ENCODE measurements at regions not wholly inside any gene's neighbourhood (a gene's known extent, or its start where the extent isn't known, plus 50 kb on each side); places are given as distances from the start of the nearest gene placed in this dataset.

DNA sequence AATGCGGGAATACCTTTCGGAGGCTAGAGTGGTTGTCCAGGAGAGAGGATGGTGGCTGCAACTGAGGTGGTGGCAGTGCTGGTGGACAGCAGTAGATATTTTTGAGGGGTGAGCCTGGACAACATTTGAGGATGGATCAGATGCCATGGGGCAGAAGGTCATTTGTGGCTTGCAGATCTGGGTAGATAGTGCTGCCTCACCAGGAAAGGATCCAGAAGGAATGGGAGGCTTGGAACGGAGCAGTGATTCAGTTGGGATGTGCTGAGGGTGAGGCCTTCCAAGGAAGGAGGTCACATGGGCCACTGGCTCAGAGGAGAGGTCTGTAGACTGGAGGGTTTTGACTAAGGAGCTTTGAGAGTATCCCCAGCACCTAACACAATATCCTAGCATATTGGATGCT lies 110.8 kb upstream of the KAZN start:
- Histone ChIP-seq H3K4me1 (ENCODE audit: insufficient read depth, low read length, poor library complexity, severe bottlenecking) (no peaks in the 10 kb centered on the region), H3K4me3 (ENCODE audit: low read depth, low read length, poor library complexity, severe bottlenecking) (no peak overlapping the region), H3K36me3 (ENCODE audit: insufficient read depth, low read length, poor library complexity, severe bottlenecking) (no peaks in the 10 kb centered on the region), H3K9me3 (ENCODE audit: low read depth, low read length, poor library complexity, severe bottlenecking) (no peaks in the 10 kb centered on the region), H3K27ac (ENCODE audit: low read depth, low read length, poor library complexity, severe bottlenecking) (no peak overlapping the region), H3K27me3 (replicated peaks; ENCODE audit: insufficient read depth, low read depth, low read length, poor library complexity) (no peaks in the 10 kb centered on the region)
- POLR2A ChIA-PET (ENCODE audit: low non-redundant PET) = no interaction called here
- CTCF ChIA-PET = no interaction called here
- TF ChIP-seq EZH2 (IDR thresholded peaks at IDR 0.05; ENCODE audit: borderline replicate concordance, low read depth, low read length, poor library complexity, severe bottlenecking) (no peak), CTCF (conservative IDR thresholded peaks at IDR 0.05; ENCODE audit: low read depth, low read length) (no peak)
- DNase-seq (ENCODE audit: low spot score) = no peak
- intact Hi-C loops (cut with micrococcal nuclease; ENCODE audit: unreplicated experiment) = no loop called here
- no TSS peak for BruUV-seq (replicated peaks)

DNA sequence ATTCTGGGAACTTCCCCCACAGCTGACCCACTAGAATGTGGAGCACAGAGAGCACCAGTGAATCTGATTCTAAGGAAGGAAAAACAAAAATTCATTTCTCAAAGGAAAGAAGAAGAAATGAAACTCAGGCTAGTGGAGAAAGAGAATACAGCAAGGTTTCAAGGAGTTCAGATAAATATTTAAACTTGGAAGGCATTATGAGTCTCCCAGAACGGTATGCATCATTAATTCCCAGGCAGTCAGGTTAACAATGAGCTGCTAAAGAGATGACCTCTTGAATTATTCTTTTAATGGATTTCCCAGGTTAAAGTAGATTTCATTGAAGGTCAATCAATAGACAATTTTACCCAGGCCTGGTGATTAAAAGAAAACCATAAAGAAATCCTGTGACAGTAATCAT lies 103.6 kb upstream of the KAZN start:
- Histone ChIP-seq H3K4me1 (ENCODE audit: insufficient read depth, low read length, poor library complexity, severe bottlenecking) (peaks cover 22% of the 10 kb centered on the region), H3K9me3 (ENCODE audit: low read depth, low read length, poor library complexity, severe bottlenecking) (no peaks in the 10 kb centered on the region), H3K27me3 (replicated peaks; ENCODE audit: insufficient read depth, low read depth, low read length, poor library complexity) (no peaks in the 10 kb centered on the region), H3K36me3 (ENCODE audit: insufficient read depth, low read length, poor library complexity, severe bottlenecking) (no peaks in the 10 kb centered on the region), H3K4me3 (ENCODE audit: low read depth, low read length, poor library complexity, severe bottlenecking) (no peak overlapping the region), H3K27ac (ENCODE audit: low read depth, low read length, poor library complexity, severe bottlenecking) (no peak overlapping the region)
- CTCF ChIA-PET = no interaction called here
- intact Hi-C loops (cut with micrococcal nuclease; ENCODE audit: unreplicated experiment) = no loop called here
- TF ChIP-seq CTCF (conservative IDR thresholded peaks at IDR 0.05; ENCODE audit: low read depth, low read length) (no peak), EZH2 (IDR thresholded peaks at IDR 0.05; ENCODE audit: borderline replicate concordance, low read depth, low read length, poor library complexity, severe bottlenecking) (no peak)
- BruUV-seq (replicated peaks) = no TSS peak
- POLR2A ChIA-PET (ENCODE audit: low non-redundant PET) = no interaction called here
- DNase-seq (ENCODE audit: low spot score) = no peak

GRCh38 chr1:14495381-14495780 lies 103.1 kb upstream of the KAZN start:
- TF ChIP-seq CTCF (conservative IDR thresholded peaks at IDR 0.05; ENCODE audit: low read depth, low read length) (no peak), EZH2 (IDR thresholded peaks at IDR 0.05; ENCODE audit: borderline replicate concordance, low read depth, low read length, poor library complexity, severe bottlenecking) (no peak)
- Histone ChIP-seq H3K27ac (ENCODE audit: low read depth, low read length, poor library complexity, severe bottlenecking) (no peak overlapping the region), H3K4me1 (ENCODE audit: insufficient read depth, low read length, poor library complexity, severe bottlenecking) (peaks cover 22% of the 10 kb centered on the region), H3K4me3 (ENCODE audit: low read depth, low read length, poor library complexity, severe bottlenecking) (no peak overlapping the region), H3K9me3 (ENCODE audit: low read depth, low read length, poor library complexity, severe bottlenecking) (no peaks in the 10 kb centered on the region), H3K27me3 (replicated peaks; ENCODE audit: insufficient read depth, low read depth, low read length, poor library complexity) (no peaks in the 10 kb centered on the region), H3K36me3 (ENCODE audit: insufficient read depth, low read length, poor library complexity, severe bottlenecking) (no peaks in the 10 kb centered on the region)
- CTCF ChIA-PET = no interaction called here
- intact Hi-C loops (cut with micrococcal nuclease; ENCODE audit: unreplicated experiment) = no loop called here
- POLR2A ChIA-PET (ENCODE audit: low non-redundant PET) = no interaction called here
- no TSS peak for BruUV-seq (replicated peaks)
- DNase-seq (ENCODE audit: low spot score) = peak; percentile 47

Measured in A673 (cell line).